ENCODE measurements at regions not wholly inside any gene's neighbourhood (a gene's known extent, or its start where the extent isn't known, plus 50 kb on each side); places are given as distances from the start of the nearest gene placed in this dataset.

DNA sequence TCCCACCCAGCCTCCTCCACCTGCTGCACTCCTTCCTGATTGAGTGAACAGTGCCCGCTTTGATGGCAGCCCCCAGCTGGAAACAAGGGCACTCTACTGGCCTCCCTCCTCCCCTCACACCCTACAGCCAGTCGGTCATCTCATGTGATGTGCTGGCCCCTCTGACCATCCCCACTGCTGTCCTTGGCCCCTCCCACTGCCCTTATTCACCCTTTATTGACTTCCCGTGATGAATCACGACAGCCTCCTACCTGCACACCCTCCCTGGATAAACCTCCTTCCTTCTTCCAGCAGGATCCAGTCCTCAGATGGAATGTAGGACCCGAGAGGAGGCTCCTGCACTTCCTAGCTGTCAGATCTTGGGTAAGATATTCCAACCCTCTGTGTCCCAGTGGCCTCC, 186.5 kb upstream of the SH3BP4 start:
- H3K4me3 ChIP-seq (ENCODE audit: low read length in 2 of 2): no peak overlapping the region
- H3K9ac ChIP-seq (ENCODE audit: low read length in 2 of 2): no peak overlapping the region
- no peaks in the 10 kb centered on the region for H3K9me3 ChIP-seq (ENCODE audit: control insufficient read depth in 2 of 2, low read length in 2 of 2)
- no peak overlapping the region for H3K27ac ChIP-seq (ENCODE audit: low read length)
- no peaks in the 10 kb centered on the region for H3K36me3 ChIP-seq (ENCODE audit: control insufficient read depth in 2 of 2, insufficient read depth in 2 of 2, low read length in 2 of 2)
- peaks cover 9% of the 10 kb centered on the region for H3K4me1 ChIP-seq (ENCODE audit: control insufficient read depth, insufficient read depth, low read length)
- peaks cover 0 to 2% of the 10 kb centered on the region in 2 donors for H3K27me3 ChIP-seq (ENCODE audit: control insufficient read depth in 1 of 2, insufficient read depth in 2 of 2, low read length in 2 of 2)

GRCh38 chr2:234764372-234764771, 187.4 kb upstream of the SH3BP4 start:
- no peaks in the 10 kb centered on the region for H3K9me3 ChIP-seq (ENCODE audit: control insufficient read depth in 2 of 2, low read length in 2 of 2)

DNA sequence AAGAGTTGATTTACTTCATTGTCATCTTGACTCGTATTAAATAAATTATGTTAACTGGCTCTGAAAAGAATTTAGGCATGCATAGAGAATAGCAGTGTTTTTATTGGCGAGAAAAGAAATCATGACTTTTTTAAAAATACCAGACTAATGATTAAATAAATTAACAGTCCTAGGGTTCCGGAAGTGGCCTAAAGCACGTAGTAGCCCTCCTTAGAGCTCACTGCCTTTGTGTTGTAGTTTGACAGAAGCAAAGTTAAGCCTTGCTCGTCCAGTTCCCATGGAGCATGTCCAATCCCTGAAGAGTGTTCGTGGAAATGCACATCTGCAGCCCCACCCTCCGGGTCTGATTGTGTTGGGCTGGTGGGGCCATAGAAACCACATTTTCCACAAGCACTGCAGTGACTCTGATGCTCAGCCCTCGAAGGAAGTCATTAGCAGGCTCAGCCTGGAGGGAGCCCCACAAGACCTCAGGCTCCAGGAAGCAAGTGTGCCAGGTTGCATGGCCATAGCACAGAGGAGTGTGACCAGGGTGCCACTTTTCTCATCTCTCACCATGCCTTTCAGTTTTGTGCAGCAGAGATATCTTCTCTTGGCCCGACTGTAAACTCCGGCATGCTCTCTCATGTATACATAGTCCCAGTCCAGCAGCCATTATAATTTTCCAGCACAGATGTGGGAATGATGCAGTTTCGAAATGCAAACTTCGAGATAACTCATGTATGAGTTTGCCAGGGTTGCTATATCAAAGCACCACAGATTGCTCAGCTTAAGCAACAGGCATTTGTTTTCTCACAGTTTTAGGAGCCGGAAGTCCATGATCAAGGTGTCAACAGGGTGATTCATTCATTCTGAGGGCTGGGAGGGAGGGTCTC, 188.6 kb upstream of the SH3BP4 start:
- Histone ChIP-seq H3K36me3 (ENCODE audit: control insufficient read depth in 2 of 2, insufficient read depth in 2 of 2, low read length in 2 of 2) (no peaks in the 10 kb centered on the region), H3K9me3 (ENCODE audit: control insufficient read depth in 2 of 2, low read length in 2 of 2) (no peaks in the 10 kb centered on the region), H3K4me3 (ENCODE audit: low read length in 2 of 2) (no peak overlapping the region), H3K9ac (ENCODE audit: low read length in 2 of 2) (no peak overlapping the region), H3K4me1 (ENCODE audit: control insufficient read depth, insufficient read depth, low read length) (no peaks in the 10 kb centered on the region), H3K27me3 (ENCODE audit: control insufficient read depth in 1 of 2, insufficient read depth in 2 of 2, low read length in 2 of 2) (peaks cover 0 to 2% of the 10 kb centered on the region in 2 donors), H3K27ac (ENCODE audit: low read length) (no peak overlapping the region)

More at GRCh38 chr2:234764372-234764771, 187.4 kb upstream of the SH3BP4 start:
- no peak overlapping the region for H3K27ac ChIP-seq (ENCODE audit: low read length)
- H3K9ac ChIP-seq (ENCODE audit: low read length in 2 of 2): no peak overlapping the region
- H3K27me3 ChIP-seq (ENCODE audit: control insufficient read depth in 1 of 2, insufficient read depth in 2 of 2, low read length in 2 of 2): peaks cover 0 to 2% of the 10 kb centered on the region in 2 donors
- no peak overlapping the region for H3K4me3 ChIP-seq (ENCODE audit: low read length in 2 of 2)
- H3K4me1 ChIP-seq (ENCODE audit: control insufficient read depth, insufficient read depth, low read length): peaks cover 8% of the 10 kb centered on the region
- H3K36me3 ChIP-seq (ENCODE audit: control insufficient read depth in 2 of 2, insufficient read depth in 2 of 2, low read length in 2 of 2): no peaks in the 10 kb centered on the region

DNA sequence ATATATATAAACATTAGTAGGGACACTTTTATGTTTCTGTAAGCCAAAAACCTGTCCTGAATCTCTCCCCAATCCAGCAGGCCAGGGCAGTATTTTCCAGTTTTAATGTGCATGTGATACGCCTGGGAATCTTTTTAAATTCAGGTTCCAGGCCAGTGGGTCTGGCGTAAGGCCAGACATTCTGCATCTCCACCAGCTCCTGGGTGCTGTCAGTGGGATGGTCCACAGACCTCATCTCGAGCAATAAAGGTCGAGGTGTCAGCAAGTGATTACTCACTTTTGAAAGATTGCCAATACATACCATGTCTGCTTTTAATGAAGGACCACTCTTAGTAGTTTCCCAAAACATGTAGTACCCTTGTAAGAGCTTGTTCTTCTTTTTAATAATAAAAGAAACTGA, 189.9 kb upstream of the SH3BP4 start:
- no peak overlapping the region for H3K4me3 ChIP-seq (ENCODE audit: low read length in 2 of 2)
- H3K9ac ChIP-seq (ENCODE audit: low read length in 2 of 2): no peak overlapping the region
- H3K27me3 ChIP-seq (ENCODE audit: control insufficient read depth in 1 of 2, insufficient read depth in 2 of 2, low read length in 2 of 2): peaks cover 0 to under 1% of the 10 kb centered on the region in 2 donors
- H3K9me3 ChIP-seq (ENCODE audit: control insufficient read depth in 2 of 2, low read length in 2 of 2): no peaks in the 10 kb centered on the region
- no peak overlapping the region for H3K27ac ChIP-seq (ENCODE audit: low read length)
- no peaks in the 10 kb centered on the region for H3K4me1 ChIP-seq (ENCODE audit: control insufficient read depth, insufficient read depth, low read length)
- no peaks in the 10 kb centered on the region for H3K36me3 ChIP-seq (ENCODE audit: control insufficient read depth in 2 of 2, insufficient read depth in 2 of 2, low read length in 2 of 2)

- Histone ChIP-seq H3K4me1 (ENCODE audit: control insufficient read depth, insufficient read depth, low read length) (no peaks in the 10 kb centered on the region), H3K36me3 (ENCODE audit: control insufficient read depth in 2 of 2, insufficient read depth in 2 of 2, low read length in 2 of 2) (no peaks in the 10 kb centered on the region), H3K27me3 (ENCODE audit: control insufficient read depth in 1 of 2, insufficient read depth in 2 of 2, low read length in 2 of 2) (no peaks in the 10 kb centered on the region), H3K4me3 (ENCODE audit: low read length in 2 of 2) (no peak overlapping the region), H3K9me3 (ENCODE audit: control insufficient read depth in 2 of 2, low read length in 2 of 2) (no peaks in the 10 kb centered on the region), H3K27ac (ENCODE audit: low read length) (no peak overlapping the region), H3K9ac (ENCODE audit: low read length in 2 of 2) (no peak overlapping the region)
These were observed 197.7 kb upstream of the SH3BP4 start for GRCh38 chr2:234754126-234754525.

- H3K9ac ChIP-seq (ENCODE audit: low read length in 2 of 2): no peak overlapping the region
- no peaks in the 10 kb centered on the region for H3K4me1 ChIP-seq (ENCODE audit: control insufficient read depth, insufficient read depth, low read length)
- no peaks in the 10 kb centered on the region for H3K27me3 ChIP-seq (ENCODE audit: control insufficient read depth in 1 of 2, insufficient read depth in 2 of 2, low read length in 2 of 2)
- no peaks in the 10 kb centered on the region for H3K9me3 ChIP-seq (ENCODE audit: control insufficient read depth in 2 of 2, low read length in 2 of 2)
- no peak overlapping the region for H3K27ac ChIP-seq (ENCODE audit: low read length)
- no peaks in the 10 kb centered on the region for H3K36me3 ChIP-seq (ENCODE audit: control insufficient read depth in 2 of 2, insufficient read depth in 2 of 2, low read length in 2 of 2)
- no peak overlapping the region for H3K4me3 ChIP-seq (ENCODE audit: low read length in 2 of 2)
These were observed 198.1 kb upstream of the SH3BP4 start for GRCh38 chr2:234753701-234754100.

- Histone ChIP-seq H3K9ac (ENCODE audit: low read length in 2 of 2) (no peak overlapping the region), H3K9me3 (ENCODE audit: control insufficient read depth in 2 of 2, low read length in 2 of 2) (no peaks in the 10 kb centered on the region), H3K4me1 (ENCODE audit: control insufficient read depth, insufficient read depth, low read length) (no peaks in the 10 kb centered on the region), H3K36me3 (ENCODE audit: control insufficient read depth in 2 of 2, insufficient read depth in 2 of 2, low read length in 2 of 2) (no peaks in the 10 kb centered on the region), H3K27me3 (ENCODE audit: control insufficient read depth in 1 of 2, insufficient read depth in 2 of 2, low read length in 2 of 2) (no peaks in the 10 kb centered on the region), H3K27ac (ENCODE audit: low read length) (no peak overlapping the region), H3K4me3 (ENCODE audit: low read length in 2 of 2) (no peak overlapping the region)
These were observed 198.9 kb upstream of the SH3BP4 start for GRCh38 chr2:234752966-234753365.

- no peak overlapping the region for H3K27ac ChIP-seq (ENCODE audit: low read length)
- H3K4me1 ChIP-seq (ENCODE audit: control insufficient read depth, insufficient read depth, low read length): no peaks in the 10 kb centered on the region
- no peak overlapping the region for H3K4me3 ChIP-seq (ENCODE audit: low read length in 2 of 2)
- H3K36me3 ChIP-seq (ENCODE audit: control insufficient read depth in 2 of 2, insufficient read depth in 2 of 2, low read length in 2 of 2): no peaks in the 10 kb centered on the region
- H3K9ac ChIP-seq (ENCODE audit: low read length in 2 of 2): no peak overlapping the region
- H3K27me3 ChIP-seq (ENCODE audit: control insufficient read depth in 1 of 2, insufficient read depth in 2 of 2, low read length in 2 of 2): no peaks in the 10 kb centered on the region
- no peaks in the 10 kb centered on the region for H3K9me3 ChIP-seq (ENCODE audit: control insufficient read depth in 2 of 2, low read length in 2 of 2)
These were observed 200.4 kb upstream of the SH3BP4 start for GRCh38 chr2:234751275-234751973.

DNA sequence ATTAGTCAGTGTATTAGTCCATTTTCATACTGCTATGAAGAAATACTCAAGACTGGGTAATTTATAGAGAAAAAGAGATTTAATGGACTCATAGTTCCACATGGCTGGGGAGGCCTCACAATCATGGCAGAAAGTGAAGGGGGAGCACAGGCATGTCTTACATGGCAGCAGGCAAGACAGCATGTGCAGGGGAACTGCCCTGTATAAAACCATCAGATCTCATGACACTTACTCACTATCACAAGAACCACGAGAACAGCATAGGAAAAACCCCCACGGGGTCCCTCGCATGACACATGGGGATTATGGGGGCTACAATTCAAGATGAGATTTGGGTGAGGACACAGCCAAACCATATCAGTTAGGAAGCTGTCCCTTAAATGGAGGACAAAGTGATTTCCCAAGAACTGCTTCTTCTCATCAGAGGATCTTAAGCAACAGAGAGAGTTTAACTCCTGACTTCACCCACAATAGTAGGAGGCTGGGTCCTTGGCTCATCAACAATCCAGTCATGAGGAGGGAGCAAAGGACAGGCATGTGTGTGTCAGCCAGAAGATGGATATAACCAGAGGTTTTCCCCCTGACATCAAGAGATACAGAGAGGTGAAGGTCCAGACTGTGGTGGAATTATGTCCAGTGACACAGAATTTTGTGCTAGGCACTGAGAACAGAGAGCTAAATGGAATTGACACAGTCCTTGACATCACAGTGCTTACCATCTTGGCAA, 203.8 kb upstream of the SH3BP4 start:
- H3K9ac ChIP-seq (ENCODE audit: low read length in 2 of 2): no peak overlapping the region
- H3K36me3 ChIP-seq (ENCODE audit: control insufficient read depth in 2 of 2, insufficient read depth in 2 of 2, low read length in 2 of 2): no peaks in the 10 kb centered on the region
- no peak overlapping the region for H3K4me3 ChIP-seq (ENCODE audit: low read length in 2 of 2)
- no peak overlapping the region for H3K27ac ChIP-seq (ENCODE audit: low read length)
- H3K9me3 ChIP-seq (ENCODE audit: control insufficient read depth in 2 of 2, low read length in 2 of 2): no peaks in the 10 kb centered on the region
- H3K27me3 ChIP-seq (ENCODE audit: control insufficient read depth in 1 of 2, insufficient read depth in 2 of 2, low read length in 2 of 2): no peaks in the 10 kb centered on the region
- H3K4me1 ChIP-seq (ENCODE audit: control insufficient read depth, insufficient read depth, low read length): no peaks in the 10 kb centered on the region

DNA sequence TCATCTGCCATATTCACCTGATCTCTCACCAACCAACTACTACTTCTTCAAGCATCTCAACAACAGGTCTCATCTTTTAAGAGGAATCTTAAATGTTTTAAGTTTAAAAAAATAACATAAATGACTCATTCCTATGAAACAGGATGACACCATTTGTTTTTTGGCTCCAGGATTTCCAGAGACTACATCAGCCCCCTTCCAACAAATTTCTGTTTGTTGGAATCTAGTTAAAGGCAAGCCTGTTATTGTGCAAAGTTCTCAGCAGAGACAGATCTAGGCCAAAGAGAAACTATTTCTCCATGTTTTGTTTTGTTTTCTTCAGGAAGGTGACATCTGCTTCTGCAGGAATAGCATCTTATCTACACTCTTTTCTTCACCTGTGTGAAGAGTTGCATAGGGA, 204.8 kb upstream of the SH3BP4 start:
- no peak overlapping the region for H3K4me3 ChIP-seq (ENCODE audit: low read length in 2 of 2)
- no peak overlapping the region for H3K9ac ChIP-seq (ENCODE audit: low read length in 2 of 2)
- no peaks in the 10 kb centered on the region for H3K9me3 ChIP-seq (ENCODE audit: control insufficient read depth in 2 of 2, low read length in 2 of 2)
- H3K27me3 ChIP-seq (ENCODE audit: control insufficient read depth in 1 of 2, insufficient read depth in 2 of 2, low read length in 2 of 2): no peaks in the 10 kb centered on the region
- H3K27ac ChIP-seq (ENCODE audit: low read length): no peak overlapping the region
- no peaks in the 10 kb centered on the region for H3K36me3 ChIP-seq (ENCODE audit: control insufficient read depth in 2 of 2, insufficient read depth in 2 of 2, low read length in 2 of 2)
- no peaks in the 10 kb centered on the region for H3K4me1 ChIP-seq (ENCODE audit: control insufficient read depth, insufficient read depth, low read length)

Data from stomach smooth muscle (tissue), 2 donors.